MM.1S (cell line): ENCODE measurements at regions not wholly inside any gene's neighbourhood (a gene's known extent, or its start where the extent isn't known, plus 50 kb on each side); places are given as distances from the start of the nearest gene placed in this dataset.

Experiments
- DNase-seq: peaks from one replicate; pipeline ENCODE4 v3.0.0-alpha.2; 2015
- H2AFZ ChIP-seq: fragments of 300-600 bp; sonication (generic); 2 replicates; pipeline ENCODE4 v1.6.0; 2016; ENCODE audit warnings: antibody characterized with exemption, low read length
- H3F3A ChIP-seq: fragments of 300-600 bp; sonication (generic); 2 replicates; pipeline ENCODE4 v1.6.1; 2016; ENCODE audit warnings: mild to moderate bottlenecking, antibody characterized with exemption, low read length, moderate library complexity, mixed read lengths; ENCODE audit not compliant: insufficient read depth
- H3K27ac ChIP-seq: fragments of 300-600 bp; sonication (generic); 2 replicates; pipeline ENCODE4 v1.5.1; 2016; ENCODE audit warnings: mild to moderate bottlenecking, low read length
- H3K27me3 ChIP-seq: fragments of 300-600 bp; sonication (generic); replicated peaks from 2 replicates; pipeline ENCODE4 v1.6.0; 2016; ENCODE audit warnings: low read length; ENCODE audit not compliant: insufficient read depth
- H3K36me3 ChIP-seq: fragments of 300-600 bp; sonication (generic); replicated peaks from 2 replicates; pipeline ENCODE4 v1.6.1; 2016; ENCODE audit warnings: mild to moderate bottlenecking, low read length, mixed read lengths; ENCODE audit not compliant: insufficient read depth
- H3K4me1 ChIP-seq: fragments of 300-600 bp; sonication (generic); 2 replicates; pipeline ENCODE4 v1.6.1; 2016; ENCODE audit warnings: low read length, mixed read lengths
- H3K4me2 ChIP-seq: fragments of 300-600 bp; sonication (generic); 2 replicates; pipeline ENCODE4 v1.6.0; 2016; ENCODE audit warnings: low read depth, low read length
- H3K4me3 ChIP-seq: fragments of 300-600 bp; sonication (generic); 2 replicates; pipeline ENCODE4 v1.5.1; 2016; ENCODE audit warnings: low read length, mixed read lengths
- H3K79me2 ChIP-seq: fragments of 300-600 bp; sonication (generic); 2 replicates; pipeline ENCODE4 v1.6.1; 2016; ENCODE audit warnings: mixed run types, low read length, mixed read lengths
- H3K9ac ChIP-seq: fragments of 300-600 bp; sonication (generic); 2 replicates; pipeline ENCODE4 v1.6.1; 2016; ENCODE audit warnings: low read length, mixed read lengths
- H3K9me2 ChIP-seq: fragments of 300-600 bp; sonication (generic); replicated peaks from 2 replicates; pipeline ENCODE4 v1.6.1; 2016; ENCODE audit warnings: mild to moderate bottlenecking, low read length, mixed read lengths; ENCODE audit not compliant: insufficient read depth
- H3K9me3 ChIP-seq: fragments of 300-600 bp; sonication (generic); replicated peaks from 2 replicates; pipeline ENCODE4 v1.6.1; 2016; ENCODE audit warnings: mild to moderate bottlenecking, low read length, mixed read lengths; ENCODE audit not compliant: insufficient read depth
- H4K20me1 ChIP-seq: fragments of 300-600 bp; sonication (generic); 2 replicates; pipeline ENCODE4 v1.6.1; 2016; ENCODE audit warnings: mild to moderate bottlenecking, low read length, moderate library complexity, mixed read lengths; ENCODE audit not compliant: insufficient read depth
- CTCF ChIP-seq: fragments of 300-600 bp; sonication (generic); IDR thresholded peaks from 2 replicates; pipeline ENCODE4 v1.5.1; 2016; ENCODE audit warnings: antibody characterized with exemption, low read length, mixed read lengths
- EZH2 ChIP-seq: fragments of 300-600 bp; sonication (generic); optimal IDR thresholded peaks from 2 replicates; pipeline ENCODE3; 2017; ENCODE audit warnings: low read depth, mild to moderate bottlenecking, antibody characterized with exemption, low read length, mixed read lengths
- EZH2phosphoT487 ChIP-seq: fragments of 300-600 bp; sonication (generic); IDR thresholded peaks from 2 replicates; pipeline ENCODE4 v1.6.1; 2018; ENCODE audit warnings: antibody characterized with exemption, low read length

DNA sequence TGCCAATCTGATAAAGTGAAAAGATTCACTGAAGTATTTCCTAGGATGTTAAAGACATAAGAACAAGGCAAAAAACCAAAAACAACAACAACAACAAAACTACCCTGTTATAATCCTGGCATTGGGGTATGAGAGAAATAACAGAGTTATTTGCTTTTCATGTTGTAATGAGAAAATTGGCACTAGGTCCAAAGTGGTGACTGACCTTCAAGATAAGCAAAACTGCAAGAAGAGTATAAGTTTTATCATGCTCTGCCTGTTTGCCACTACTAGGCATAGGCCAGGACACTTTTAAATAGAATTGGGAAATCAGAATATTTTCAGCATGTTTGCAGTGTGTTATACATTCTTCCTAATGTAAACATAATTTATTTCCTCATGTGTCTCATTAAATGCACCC, 140.1 kb upstream of the CPM start:
- TF ChIP-seq EZH2phosphoT487 (no peak), CTCF (no peak)
- no peaks in the 10 kb centered on the region for H3K4me1 ChIP-seq
- no peaks in the 10 kb centered on the region for H4K20me1 ChIP-seq
- no peak overlapping the region for H3K9ac ChIP-seq
- H3K36me3 ChIP-seq = no peaks in the 10 kb centered on the region
- H2AFZ ChIP-seq = no peak overlapping the region
- no peak overlapping the region for H3K4me3 ChIP-seq
- H3F3A ChIP-seq = no peaks in the 10 kb centered on the region
- H3K79me2 ChIP-seq = no peaks in the 10 kb centered on the region
- no peaks in the 10 kb centered on the region for H3K27me3 ChIP-seq
- H3K9me3 ChIP-seq = no peaks in the 10 kb centered on the region
- H3K27ac ChIP-seq = no peak overlapping the region
- H3K4me2 ChIP-seq = no peak overlapping the region
- DNase-seq = no peak
- no peaks in the 10 kb centered on the region for H3K9me2 ChIP-seq

DNA sequence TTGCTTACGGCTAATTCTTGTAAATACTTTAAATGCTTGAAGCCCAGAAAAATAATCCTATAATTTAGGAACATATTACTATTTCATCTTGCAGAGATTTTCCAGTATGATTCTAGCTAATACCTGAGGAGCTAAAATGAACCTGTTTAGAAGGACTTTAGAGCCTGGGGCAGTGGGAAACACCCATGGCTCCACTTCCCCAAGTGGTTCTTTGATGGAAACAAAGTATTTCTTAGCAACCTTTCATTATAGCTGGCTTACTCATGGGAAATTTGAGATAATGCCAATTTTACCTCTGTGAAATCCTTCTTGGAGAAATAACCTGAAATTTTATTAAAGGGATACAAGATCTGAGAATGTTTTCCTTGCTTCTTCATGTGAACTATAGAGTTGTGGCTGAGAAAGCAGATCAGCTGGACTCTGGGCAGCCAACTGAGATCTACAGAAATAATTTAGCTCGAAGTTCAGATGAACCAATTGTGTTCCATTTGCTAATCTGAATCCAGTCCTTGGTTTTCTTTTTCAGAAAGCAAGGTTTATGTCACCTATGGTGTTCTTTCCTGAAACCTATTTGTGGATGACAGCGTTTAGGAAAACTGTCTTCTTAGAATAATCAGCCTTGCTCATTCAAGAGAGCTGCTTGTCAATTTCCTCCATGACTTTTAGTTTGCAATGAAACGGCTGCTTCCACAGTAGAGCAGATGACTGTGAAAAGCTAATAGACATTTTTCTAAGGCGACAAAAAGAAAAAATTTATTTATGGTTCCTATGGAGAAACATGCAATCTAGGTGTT, 141.8 kb upstream of the CPM start:
- no peak overlapping the region for H3K27ac ChIP-seq
- H3K4me2 ChIP-seq = no peak overlapping the region
- TF ChIP-seq EZH2phosphoT487 = no peak
- no peak for TF ChIP-seq EZH2
- no peak for TF ChIP-seq CTCF
- H3K79me2 ChIP-seq = no peaks in the 10 kb centered on the region
- no peaks in the 10 kb centered on the region for H3F3A ChIP-seq
- no peak overlapping the region for H2AFZ ChIP-seq
- H4K20me1 ChIP-seq = no peaks in the 10 kb centered on the region
- H3K4me1 ChIP-seq = no peaks in the 10 kb centered on the region
- no peaks in the 10 kb centered on the region for H3K36me3 ChIP-seq
- no peak overlapping the region for H3K9ac ChIP-seq
- H3K27me3 ChIP-seq = no peaks in the 10 kb centered on the region
- H3K9me3 ChIP-seq = no peaks in the 10 kb centered on the region
- DNase-seq = no peak
- no peak overlapping the region for H3K4me3 ChIP-seq
- H3K9me2 ChIP-seq = no peaks in the 10 kb centered on the region

DNA sequence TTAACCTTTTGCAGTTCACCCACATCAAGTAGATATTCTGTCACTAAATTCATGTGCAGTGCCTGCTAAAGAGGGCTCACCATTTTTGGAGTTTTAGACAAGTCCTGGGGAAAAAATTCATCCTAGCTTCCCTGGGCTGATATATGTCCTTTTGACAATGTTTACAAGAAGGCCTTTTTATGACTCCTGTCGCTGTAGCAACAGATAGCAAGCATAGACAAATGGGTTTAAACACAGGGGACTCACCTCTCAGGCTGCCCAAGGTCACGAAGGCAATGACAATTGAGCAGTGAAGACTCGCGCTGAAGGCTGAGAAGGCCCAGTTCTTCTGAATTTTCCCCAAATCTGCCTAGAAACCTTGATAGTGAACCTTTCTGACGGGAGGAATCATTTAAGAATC, 150.7 kb upstream of the CPM start:
- Histone ChIP-seq H3K27me3 (no peaks in the 10 kb centered on the region), H3K4me3 (no peak overlapping the region), H3K9me2 (no peaks in the 10 kb centered on the region), H3F3A (no peaks in the 10 kb centered on the region), H4K20me1 (no peaks in the 10 kb centered on the region), H3K9me3 (no peaks in the 10 kb centered on the region), H3K36me3 (no peaks in the 10 kb centered on the region), H3K4me2 (no peak overlapping the region), H3K27ac (no peak overlapping the region), H3K4me1 (no peaks in the 10 kb centered on the region), H3K9ac (no peak overlapping the region), H3K79me2 (no peaks in the 10 kb centered on the region), H2AFZ (no peak overlapping the region)
- TF ChIP-seq EZH2phosphoT487 (no peak), EZH2 (no peak)
- no peak for DNase-seq

GRCh38 chr12:69084816-69085378, 151.9 kb upstream of the CPM start:
- H3K9me3 ChIP-seq = no peaks in the 10 kb centered on the region
- no peak overlapping the region for H3K27ac ChIP-seq
- H3K4me1 ChIP-seq = no peaks in the 10 kb centered on the region
- H3F3A ChIP-seq = no peaks in the 10 kb centered on the region
- TF ChIP-seq CTCF (no peak), EZH2 (no peak), EZH2phosphoT487 (no peak)
- H3K9ac ChIP-seq = no peak overlapping the region
- no peak overlapping the region for H3K4me2 ChIP-seq
- no peaks in the 10 kb centered on the region for H3K27me3 ChIP-seq
- H3K36me3 ChIP-seq = no peaks in the 10 kb centered on the region
- no peak overlapping the region for H3K4me3 ChIP-seq
- H3K9me2 ChIP-seq = no peaks in the 10 kb centered on the region
- DNase-seq = no peak
- H3K79me2 ChIP-seq = no peaks in the 10 kb centered on the region
- H4K20me1 ChIP-seq = no peaks in the 10 kb centered on the region
- no peak overlapping the region for H2AFZ ChIP-seq
